Coronary artery (tissue), 2 donors: ENCODE measurements at regions not wholly inside any gene's neighbourhood (a gene's known extent, or its start where the extent isn't known, plus 50 kb on each side); places are given as distances from the start of the nearest gene placed in this dataset.

Source experiments
- DNase-seq: peaks from one replicate; pipeline ENCODE4 v3.0.0-alpha.2; 2017; ENCODE audit warnings: low spot score
- H3K27ac ChIP-seq, 2 donors: fragments of 200-600 bp; sonication (generic); one replicate each; pipeline ENCODE4 v1.5.1; 2016 to 2019
- H3K4me3 ChIP-seq: fragments of 200-600 bp; sonication (generic); 2 replicates; pipeline ENCODE4 v1.5.1; 2016; ENCODE audit warnings: mild to moderate bottlenecking, moderate library complexity
- CTCF ChIP-seq: fragments of 200-600 bp; sonication (generic); IDR thresholded peaks from one replicate; pipeline ENCODE4 v1.5.1; 2019; ENCODE audit warnings: antibody characterized with exemption

- no peak for TF ChIP-seq CTCF
- peak overlapping the region; percentile 91 to 96 for H3K27ac ChIP-seq
- H3K4me3 ChIP-seq: peak overlapping the region; percentile 86
- DNase-seq: no peak
These were observed 133.0 kb upstream of the C11orf58 start for GRCh38 chr11:16605389-16605893.

- TF ChIP-seq CTCF: no peak
- H3K4me3 ChIP-seq: peak overlapping the region; percentile 86
- no peak for DNase-seq
- peak overlapping the region; percentile 91 to 96 for H3K27ac ChIP-seq
These were observed 133.6 kb upstream of the C11orf58 start for GRCh38 chr11:16604794-16605388.

GRCh38 chr11:16603890-16604793, 134.3 kb upstream of the C11orf58 start:
- no peak for TF ChIP-seq CTCF
- peak overlapping the region; percentile 86 for H3K4me3 ChIP-seq
- H3K27ac ChIP-seq: peak overlapping the region; percentile 91 to 96
- peak; percentile 86 for DNase-seq

GRCh38 chr11:16603245-16603644, 135.2 kb upstream of the C11orf58 start:
- H3K27ac ChIP-seq: peak overlapping the region; percentile 91 to 96
- H3K4me3 ChIP-seq: peak overlapping the region; percentile 86
- TF ChIP-seq CTCF: no peak
- DNase-seq: no peak

GRCh38 chr11:16598906-16599305, 139.5 kb upstream of the C11orf58 start:
- TF ChIP-seq CTCF: no peak
- H3K4me3 ChIP-seq: no peak overlapping the region
- H3K27ac ChIP-seq: no peak overlapping the region
- no peak for DNase-seq

GRCh38 chr11:16598032-16598431, 140.4 kb upstream of the C11orf58 start:
- DNase-seq: no peak
- TF ChIP-seq CTCF: no peak
- Histone ChIP-seq H3K27ac (no peak overlapping the region), H3K4me3 (no peak overlapping the region)
